ENCODE measurements at regions not wholly inside any gene's neighbourhood (a gene's known extent, or its start where the extent isn't known, plus 50 kb on each side); places are given as distances from the start of the nearest gene placed in this dataset.

- TF ChIP-seq, protein P1, sequence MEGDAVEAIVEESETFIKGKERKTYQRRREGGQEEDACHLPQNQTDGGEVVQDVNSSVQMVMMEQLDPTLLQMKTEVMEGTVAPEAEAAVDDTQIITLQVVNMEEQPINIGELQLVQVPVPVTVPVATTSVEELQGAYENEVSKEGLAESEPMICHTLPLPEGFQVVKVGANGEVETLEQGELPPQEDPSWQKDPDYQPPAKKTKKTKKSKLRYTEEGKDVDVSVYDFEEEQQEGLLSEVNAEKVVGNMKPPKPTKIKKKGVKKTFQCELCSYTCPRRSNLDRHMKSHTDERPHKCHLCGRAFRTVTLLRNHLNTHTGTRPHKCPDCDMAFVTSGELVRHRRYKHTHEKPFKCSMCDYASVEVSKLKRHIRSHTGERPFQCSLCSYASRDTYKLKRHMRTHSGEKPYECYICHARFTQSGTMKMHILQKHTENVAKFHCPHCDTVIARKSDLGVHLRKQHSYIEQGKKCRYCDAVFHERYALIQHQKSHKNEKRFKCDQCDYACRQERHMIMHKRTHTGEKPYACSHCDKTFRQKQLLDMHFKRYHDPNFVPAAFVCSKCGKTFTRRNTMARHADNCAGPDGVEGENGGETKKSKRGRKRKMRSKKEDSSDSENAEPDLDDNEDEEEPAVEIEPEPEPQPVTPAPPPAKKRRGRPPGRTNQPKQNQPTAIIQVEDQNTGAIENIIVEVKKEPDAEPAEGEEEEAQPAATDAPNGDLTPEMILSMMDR (conservative IDR thresholded peaks at IDR 0.05; ENCODE audit: low read depth, low read length): peak; percentile 77
- TF ChIP-seq EZH2 (IDR thresholded peaks at IDR 0.05; ENCODE audit: borderline replicate concordance, low read depth, low read length, poor library complexity, severe bottlenecking): no peak
Measured at GRCh38 chr5:93800988-93801811, 59.8 kb upstream of the POU5F2 start.

All from A673 (cell line).